ENCODE measurements at regions not wholly inside any gene's neighbourhood (a gene's known extent, or its start where the extent isn't known, plus 50 kb on each side); places are given as distances from the start of the nearest gene placed in this dataset.

DNA sequence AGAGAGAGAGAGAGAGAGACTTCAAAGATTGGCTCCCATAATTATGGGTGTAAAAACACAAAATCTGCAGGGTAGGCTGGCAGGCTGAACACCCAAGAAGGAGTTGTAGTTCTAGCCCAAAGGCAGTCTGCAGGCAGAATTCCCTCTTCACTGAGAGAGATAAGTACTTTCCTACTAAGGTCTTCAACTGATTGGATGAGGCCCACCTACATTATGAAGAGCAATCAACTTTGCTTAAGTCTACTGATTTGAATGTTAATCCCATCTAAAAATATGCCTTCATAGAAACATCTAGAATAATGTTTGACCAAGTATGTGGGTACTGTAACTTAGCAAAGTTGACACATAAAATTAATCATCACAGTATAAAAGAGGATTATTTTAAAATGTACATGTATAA lies 949.7 kb downstream of the HACE1 start:
- Histone ChIP-seq H3K27me3 (no peaks in the 10 kb centered on the region), H3K27ac (no peak overlapping the region)
- TF ChIP-seq POLR2AphosphoS5 (IDR thresholded peaks at IDR 0.05) (no peak), POLR2A (IDR thresholded peaks at IDR 0.05) (no peak), EP300 (IDR thresholded peaks at IDR 0.05) (no peak)
- TF ChIP-seq, protein P1, sequence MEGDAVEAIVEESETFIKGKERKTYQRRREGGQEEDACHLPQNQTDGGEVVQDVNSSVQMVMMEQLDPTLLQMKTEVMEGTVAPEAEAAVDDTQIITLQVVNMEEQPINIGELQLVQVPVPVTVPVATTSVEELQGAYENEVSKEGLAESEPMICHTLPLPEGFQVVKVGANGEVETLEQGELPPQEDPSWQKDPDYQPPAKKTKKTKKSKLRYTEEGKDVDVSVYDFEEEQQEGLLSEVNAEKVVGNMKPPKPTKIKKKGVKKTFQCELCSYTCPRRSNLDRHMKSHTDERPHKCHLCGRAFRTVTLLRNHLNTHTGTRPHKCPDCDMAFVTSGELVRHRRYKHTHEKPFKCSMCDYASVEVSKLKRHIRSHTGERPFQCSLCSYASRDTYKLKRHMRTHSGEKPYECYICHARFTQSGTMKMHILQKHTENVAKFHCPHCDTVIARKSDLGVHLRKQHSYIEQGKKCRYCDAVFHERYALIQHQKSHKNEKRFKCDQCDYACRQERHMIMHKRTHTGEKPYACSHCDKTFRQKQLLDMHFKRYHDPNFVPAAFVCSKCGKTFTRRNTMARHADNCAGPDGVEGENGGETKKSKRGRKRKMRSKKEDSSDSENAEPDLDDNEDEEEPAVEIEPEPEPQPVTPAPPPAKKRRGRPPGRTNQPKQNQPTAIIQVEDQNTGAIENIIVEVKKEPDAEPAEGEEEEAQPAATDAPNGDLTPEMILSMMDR (IDR thresholded peaks at IDR 0.05): no peak

DNA sequence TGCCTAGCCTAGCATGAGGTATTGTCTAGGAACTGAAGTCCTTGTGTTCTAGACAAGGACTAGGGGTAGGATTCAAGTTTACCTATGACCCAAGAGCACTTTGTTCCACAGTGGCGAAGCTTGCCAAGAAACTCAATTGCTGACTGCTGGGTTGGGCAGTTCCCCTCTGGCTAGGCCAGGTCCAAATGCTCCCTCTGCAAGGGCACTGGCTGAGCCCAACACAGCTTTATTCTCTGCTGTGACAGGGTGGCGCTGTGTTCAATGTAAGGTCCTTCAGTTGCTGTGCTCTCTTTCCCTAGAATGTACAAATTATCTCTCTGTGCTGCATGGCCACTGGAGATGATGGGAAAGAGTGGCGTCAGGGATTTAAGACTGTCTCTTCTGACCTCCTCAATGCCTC lies 950.8 kb downstream of the HACE1 start:
- peaks cover 0 to 20% (median 6%) of the 10 kb centered on the region in 4 donors for H3K9me3 ChIP-seq
- no peak for DNase-seq
- TF ChIP-seq POLR2A (IDR thresholded peaks at IDR 0.05) (no peak), EP300 (IDR thresholded peaks at IDR 0.05) (no peak)
- 82 to 91% (median 83%) methylated on average over 3 of the region's 3 CpGs for WGBS, 5 donors
- H3K27me3 ChIP-seq: no peaks in the 10 kb centered on the region
- no peak overlapping the region for H3K27ac ChIP-seq
- no peak overlapping the region for H3K4me3 ChIP-seq
- intact Hi-C loops (cut with DNase I; ENCODE audit: low total_unique reads): no loop called here
- H3K4me1 ChIP-seq: no peaks in the 10 kb centered on the region
- H3K36me3 ChIP-seq: no peaks in the 10 kb centered on the region

More for the DNA sequence above, 949.7 kb downstream of the HACE1 start:
- intact Hi-C loops (cut with DNase I; ENCODE audit: low total_unique reads): no loop called here
- DNase-seq: no peak
- no peaks in the 10 kb centered on the region for H3K36me3 ChIP-seq
- peaks cover 0 to 14% (median 6%) of the 10 kb centered on the region in 4 donors for H3K9me3 ChIP-seq
- no peaks in the 10 kb centered on the region for H3K4me1 ChIP-seq
- H3K4me3 ChIP-seq: no peak overlapping the region

DNA sequence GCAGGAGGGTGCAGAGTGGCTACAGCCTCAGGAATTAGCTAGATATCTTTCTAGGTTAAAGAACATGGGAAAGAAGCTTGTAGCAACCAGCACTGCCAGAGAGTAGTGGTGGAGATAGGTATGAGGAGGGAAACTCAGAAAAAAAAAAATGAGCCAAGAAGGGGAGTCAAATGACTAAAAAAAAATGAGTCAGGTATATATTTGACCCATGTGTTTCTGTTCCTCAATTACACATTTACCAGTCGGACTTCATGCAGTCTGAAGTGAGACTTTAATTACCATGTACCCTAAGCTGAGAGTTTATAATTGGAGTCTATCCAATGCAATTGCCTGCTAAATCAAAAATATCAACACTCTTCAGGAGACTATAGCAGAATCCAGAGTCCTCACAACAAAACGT lies 964.6 kb downstream of the HACE1 start:
- no peak for TF ChIP-seq POLR2A (IDR thresholded peaks at IDR 0.05)
- TF ChIP-seq EP300 (IDR thresholded peaks at IDR 0.05): no peak
- TF ChIP-seq, protein P1 (IDR thresholded peaks at IDR 0.05): no peak
- TF ChIP-seq POLR2AphosphoS5 (IDR thresholded peaks at IDR 0.05): no peak
- no peak overlapping the region for H3K4me3 ChIP-seq
- H3K9me3 ChIP-seq: no peaks in the 10 kb centered on the region
- H3K27ac ChIP-seq: no peak overlapping the region
- intact Hi-C loops (cut with DNase I; ENCODE audit: low total_unique reads): no loop called here
- no peak for DNase-seq
- WGBS, 5 donors: 86 to 95% (median 94%) methylated on average over 2 of the region's 2 CpGs
- no peaks in the 10 kb centered on the region for H3K36me3 ChIP-seq
- H3K27me3 ChIP-seq: no peaks in the 10 kb centered on the region
- H3K4me1 ChIP-seq: peaks cover 0 to 13% (median 5%) of the 10 kb centered on the region in 4 donors

DNA sequence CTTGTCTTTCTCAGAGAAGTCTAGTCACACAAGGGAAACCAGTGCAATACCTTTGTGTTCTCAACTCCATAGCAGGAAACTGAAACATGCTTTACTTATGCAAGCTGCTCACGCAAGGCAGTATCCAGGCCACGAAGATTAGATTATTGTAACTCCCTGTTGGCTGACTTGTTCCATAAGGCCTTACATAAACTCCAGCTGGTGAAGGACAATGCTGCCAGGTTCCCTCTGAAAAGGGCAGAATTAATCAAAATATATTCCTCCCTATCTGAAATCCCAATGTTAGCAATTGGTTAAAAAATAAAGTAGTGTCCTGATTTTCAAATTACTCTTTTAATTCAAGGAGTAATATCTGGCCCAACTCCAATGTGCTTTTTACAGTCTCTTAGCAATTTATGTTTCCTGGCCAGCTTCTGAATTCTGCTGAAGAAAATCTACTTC lies 966.6 kb downstream of the HACE1 start:
- Histone ChIP-seq H3K4me1 (peaks cover 0 to 13% (median 5%) of the 10 kb centered on the region in 4 donors), H3K36me3 (no peaks in the 10 kb centered on the region), H3K27ac (no peak overlapping the region), H3K4me3 (no peak overlapping the region), H3K9me3 (no peaks in the 10 kb centered on the region), H3K27me3 (no peaks in the 10 kb centered on the region)
- DNase-seq: peak in 1 of 2 donors; percentile 68
- intact Hi-C loops (cut with DNase I; ENCODE audit: low total_unique reads): no loop called here
- TF ChIP-seq, protein P1 (IDR thresholded peaks at IDR 0.05): no peak
- peak in 1 of 3 donors; percentile 40 for TF ChIP-seq POLR2AphosphoS5 (IDR thresholded peaks at IDR 0.05)
- TF ChIP-seq POLR2A (IDR thresholded peaks at IDR 0.05): no peak
- WGBS, 5 donors: 14 to 27% (median 16%) methylated on average over 2 of the region's 2 CpGs

DNA sequence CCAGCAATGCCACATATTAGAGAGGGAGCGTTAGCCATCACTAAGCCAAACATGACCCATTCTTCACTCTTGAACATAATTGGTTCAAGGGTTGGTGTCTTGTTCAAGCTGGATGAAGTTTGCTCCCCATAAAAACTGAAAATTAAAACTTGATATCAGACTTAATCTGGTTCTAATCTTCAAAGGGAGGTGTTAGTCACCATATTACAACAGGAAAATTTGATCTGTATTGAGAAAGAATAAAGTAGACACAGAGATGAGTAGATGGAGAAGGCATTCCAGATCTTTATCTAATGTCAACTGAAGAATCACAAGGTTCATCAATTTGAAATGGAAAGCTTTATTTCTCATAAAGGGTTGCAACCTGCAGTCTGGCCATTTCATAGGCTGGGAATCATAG lies 972.8 kb downstream of the HACE1 start:
- TF ChIP-seq POLR2A (IDR thresholded peaks at IDR 0.05): no peak
- no peak for TF ChIP-seq POLR2AphosphoS5 (IDR thresholded peaks at IDR 0.05)
- no peak for TF ChIP-seq EP300 (IDR thresholded peaks at IDR 0.05)
- TF ChIP-seq, protein P1 (IDR thresholded peaks at IDR 0.05): no peak
- intact Hi-C loops (cut with DNase I; ENCODE audit: low total_unique reads): no loop called here
- Histone ChIP-seq H3K36me3 (no peaks in the 10 kb centered on the region), H3K4me1 (no peaks in the 10 kb centered on the region), H3K27me3 (no peaks in the 10 kb centered on the region), H3K4me3 (no peak overlapping the region), H3K27ac (no peak overlapping the region), H3K9me3 (no peaks in the 10 kb centered on the region)
- 89 to 100% (median 91%) methylated on average over 1 of the region's 1 CpG for WGBS, 5 donors
- no peak for DNase-seq
